ENCODE measurements at regions not wholly inside any gene's neighbourhood (a gene's known extent, or its start where the extent isn't known, plus 50 kb on each side); places are given as distances from the start of the nearest gene placed in this dataset.
"Not testable (repeated sequence)": the region's sequence is repeated elsewhere in the genome, so short reads cannot be mapped to it uniquely, and the experiment has no call there.

DNA sequence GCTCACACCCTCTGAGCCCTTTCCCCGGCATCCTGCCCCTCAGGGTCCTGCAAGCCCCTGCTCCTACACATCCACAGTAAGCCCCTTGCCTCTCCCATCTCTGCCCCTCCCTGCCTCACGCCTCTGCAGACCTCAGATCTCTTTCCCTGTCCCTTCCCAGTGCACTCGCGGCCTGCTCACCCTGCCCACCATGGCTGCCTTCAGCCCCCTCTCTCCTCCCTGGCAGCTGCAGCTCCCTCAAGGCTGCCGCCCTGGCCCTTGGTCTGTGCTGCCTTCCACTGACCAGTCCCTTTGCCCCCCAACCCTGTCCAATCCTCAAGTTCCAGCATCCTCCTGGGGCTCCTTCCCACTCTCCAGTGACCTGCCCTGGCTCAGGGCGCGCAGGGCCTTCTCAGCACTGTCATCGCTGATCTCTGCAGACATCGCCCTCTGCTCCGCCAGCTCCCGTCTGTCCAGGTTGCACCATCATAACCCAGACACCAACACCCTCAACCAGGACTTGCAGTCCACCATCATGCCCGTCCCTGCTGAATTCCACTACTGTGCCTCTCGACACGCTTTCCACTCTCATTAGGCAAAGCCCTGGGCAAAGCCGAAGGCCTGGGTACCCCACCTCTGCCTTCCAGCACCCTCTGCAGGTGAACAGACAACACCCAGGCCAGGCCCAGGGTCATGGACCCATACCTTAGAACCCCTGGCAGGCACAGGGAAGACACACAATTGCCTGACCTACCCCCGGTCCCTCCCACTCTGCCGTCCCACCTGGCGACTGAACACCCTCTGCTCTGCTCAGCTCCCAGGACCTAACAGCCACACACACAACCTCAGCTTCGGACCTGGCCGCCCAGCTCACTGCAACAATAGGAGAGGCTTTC is 97.8 kb upstream of the RUFY1 start:
- no peaks in the 10 kb centered on the region for H3K27me3 ChIP-seq
- 87 to 94% (median 87%) methylated on average over 16 to 20 of the region's 20 CpGs for WGBS, 4 donors
- H3K36me3 ChIP-seq (replicated peaks in 1 of 2) = no peaks in the 10 kb centered on the region
- H3K9me3 ChIP-seq (replicated peaks in 1 of 3) = no peaks in the 10 kb centered on the region
- DNase-seq = no peak
- H3K4me3 ChIP-seq = no peak overlapping the region
- intact Hi-C loops (cut with DNase I) = no loop called here
- no peaks in the 10 kb centered on the region for H3K4me1 ChIP-seq (replicated peaks in 1 of 2)
- no peak for TF ChIP-seq POLR2A (IDR thresholded peaks at IDR 0.05)
- TF ChIP-seq, protein P1, sequence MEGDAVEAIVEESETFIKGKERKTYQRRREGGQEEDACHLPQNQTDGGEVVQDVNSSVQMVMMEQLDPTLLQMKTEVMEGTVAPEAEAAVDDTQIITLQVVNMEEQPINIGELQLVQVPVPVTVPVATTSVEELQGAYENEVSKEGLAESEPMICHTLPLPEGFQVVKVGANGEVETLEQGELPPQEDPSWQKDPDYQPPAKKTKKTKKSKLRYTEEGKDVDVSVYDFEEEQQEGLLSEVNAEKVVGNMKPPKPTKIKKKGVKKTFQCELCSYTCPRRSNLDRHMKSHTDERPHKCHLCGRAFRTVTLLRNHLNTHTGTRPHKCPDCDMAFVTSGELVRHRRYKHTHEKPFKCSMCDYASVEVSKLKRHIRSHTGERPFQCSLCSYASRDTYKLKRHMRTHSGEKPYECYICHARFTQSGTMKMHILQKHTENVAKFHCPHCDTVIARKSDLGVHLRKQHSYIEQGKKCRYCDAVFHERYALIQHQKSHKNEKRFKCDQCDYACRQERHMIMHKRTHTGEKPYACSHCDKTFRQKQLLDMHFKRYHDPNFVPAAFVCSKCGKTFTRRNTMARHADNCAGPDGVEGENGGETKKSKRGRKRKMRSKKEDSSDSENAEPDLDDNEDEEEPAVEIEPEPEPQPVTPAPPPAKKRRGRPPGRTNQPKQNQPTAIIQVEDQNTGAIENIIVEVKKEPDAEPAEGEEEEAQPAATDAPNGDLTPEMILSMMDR (IDR thresholded peaks at IDR 0.05) = no peak
- H3K27ac ChIP-seq = no peak overlapping the region

DNA sequence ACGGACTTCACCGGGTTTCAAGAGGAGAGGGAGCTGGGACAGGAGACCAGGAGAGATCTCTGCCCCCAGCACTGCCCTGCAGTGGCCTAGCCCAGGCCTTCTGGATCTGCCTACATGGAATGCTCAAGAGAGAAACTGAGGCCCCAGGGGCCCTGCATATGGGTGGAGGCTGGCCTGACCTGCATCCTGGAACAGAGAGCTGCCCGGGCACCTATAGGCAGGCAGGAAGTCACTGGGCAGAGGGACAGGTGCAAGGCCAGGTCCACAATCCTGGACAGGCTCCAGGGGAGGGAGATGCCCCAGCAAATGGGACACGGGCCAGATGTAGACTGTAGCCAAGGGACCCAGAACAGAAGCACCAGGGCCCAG is 98.5 kb upstream of the RUFY1 start:
- no peak overlapping the region for H3K4me3 ChIP-seq
- H3K36me3 ChIP-seq (replicated peaks in 1 of 2) = no peaks in the 10 kb centered on the region
- TF ChIP-seq POLR2A (IDR thresholded peaks at IDR 0.05) = no peak
- TF ChIP-seq, protein P1 (IDR thresholded peaks at IDR 0.05) = no peak
- H3K27me3 ChIP-seq = no peaks in the 10 kb centered on the region
- H3K9me3 ChIP-seq (replicated peaks in 1 of 3) = no peaks in the 10 kb centered on the region
- H3K27ac ChIP-seq = no peak overlapping the region
- H3K4me1 ChIP-seq (replicated peaks in 1 of 2) = no peaks in the 10 kb centered on the region
- 64 to 86% (median 82%) methylated on average over 2 to 4 of the region's 4 CpGs for WGBS, 4 donors
- intact Hi-C loops (cut with DNase I) = no loop called here
- no peak for DNase-seq

DNA sequence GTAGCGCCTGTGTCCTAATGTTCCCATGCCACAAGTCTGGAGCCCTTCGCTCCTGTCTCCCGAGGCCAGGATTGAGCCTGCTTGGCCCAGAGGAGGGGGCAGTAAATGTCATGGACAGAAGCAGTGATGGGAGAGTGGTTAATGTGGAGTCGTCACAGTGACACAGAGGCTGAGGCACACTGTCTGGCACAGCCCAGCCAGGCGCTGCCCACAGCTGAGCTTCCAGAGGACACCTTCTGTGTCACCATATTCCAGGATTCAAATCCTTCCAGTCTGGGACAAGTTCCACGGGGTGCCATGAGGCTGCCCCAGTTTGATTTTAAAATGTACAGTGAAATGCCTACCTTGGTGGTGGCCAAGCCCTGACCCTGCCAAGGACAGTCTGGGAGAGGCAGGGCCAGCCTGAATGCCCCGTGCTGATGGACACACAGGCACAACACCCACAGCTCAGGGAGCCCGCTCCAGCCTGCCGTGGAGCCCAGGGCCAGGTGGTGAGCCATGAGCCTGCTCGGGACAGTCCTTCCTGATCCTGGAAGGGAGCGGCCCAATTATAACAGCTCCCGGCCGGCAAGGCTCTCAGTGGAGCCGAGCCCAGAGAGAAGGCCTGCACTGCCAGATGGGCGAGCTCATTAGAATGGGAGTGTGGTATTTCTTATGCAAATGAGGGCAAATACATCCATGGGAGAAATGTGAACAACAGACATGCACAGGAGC is 99.1 kb upstream of the RUFY1 start:
- H3K36me3 ChIP-seq (replicated peaks in 1 of 2) = no peaks in the 10 kb centered on the region
- no peak for DNase-seq
- WGBS, 4 donors = 76 to 92% (median 87%) methylated on average over 12 to 15 of the region's 15 CpGs
- no peak overlapping the region for H3K27ac ChIP-seq
- no peaks in the 10 kb centered on the region for H3K27me3 ChIP-seq
- no peak overlapping the region for H3K4me3 ChIP-seq
- intact Hi-C loops (cut with DNase I) = no loop called here
- no peak for TF ChIP-seq POLR2A (IDR thresholded peaks at IDR 0.05)
- TF ChIP-seq, protein P1 (IDR thresholded peaks at IDR 0.05) = no peak
- H3K9me3 ChIP-seq (replicated peaks in 1 of 3) = no peaks in the 10 kb centered on the region
- H3K4me1 ChIP-seq (replicated peaks in 1 of 2) = no peaks in the 10 kb centered on the region

DNA sequence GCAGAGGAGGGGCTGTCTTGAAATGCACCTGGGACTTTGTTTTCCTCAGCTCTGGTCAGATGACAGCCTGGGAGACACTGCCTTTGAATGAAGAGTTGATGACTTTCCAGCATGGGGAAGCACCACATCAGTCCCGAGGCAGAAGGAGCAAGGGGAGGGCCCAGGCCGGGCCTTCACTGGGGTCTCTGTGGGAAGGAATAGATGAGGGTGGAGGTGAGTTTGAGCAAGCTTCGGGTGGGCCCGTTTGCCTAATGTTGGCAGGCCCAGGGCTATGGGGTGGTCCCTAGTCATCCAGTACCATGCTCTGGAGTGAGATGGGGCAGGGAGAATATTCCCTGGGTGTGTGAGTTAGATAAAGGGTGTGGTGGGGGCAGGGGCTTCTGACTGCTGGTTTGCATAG is 100.4 kb upstream of the RUFY1 start:
- H3K27me3 ChIP-seq; H3K9me3 ChIP-seq (replicated peaks in 1 of 3); DNase-seq; H3K4me1 ChIP-seq (replicated peaks in 1 of 2); H3K27ac ChIP-seq; intact Hi-C loops (cut with DNase I); H3K4me3 ChIP-seq; H3K36me3 ChIP-seq (replicated peaks in 1 of 2): not testable (repeated sequence)
- WGBS, 4 donors = 51 to 89% (median 81%) methylated on average over 3 to 4 of the region's 4 CpGs

DNA sequence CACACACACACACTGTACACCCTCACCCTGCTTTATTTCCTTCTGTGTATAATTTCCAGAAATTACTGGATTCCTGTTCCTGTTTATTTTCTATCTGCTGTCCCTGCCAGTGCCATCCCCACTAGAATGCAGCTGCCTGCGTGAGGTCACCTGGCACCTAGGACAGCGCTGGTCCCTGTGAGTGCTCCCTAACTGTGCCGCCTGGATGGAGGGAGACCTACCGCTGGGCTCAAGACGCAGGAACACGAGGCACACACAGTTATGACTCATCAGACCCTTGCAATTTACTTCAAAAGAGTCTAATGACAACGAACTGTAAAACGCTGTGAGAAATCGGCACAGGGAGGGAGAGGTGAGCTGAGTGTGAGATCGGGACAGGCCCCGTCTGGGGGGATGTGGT is 102.1 kb upstream of the RUFY1 start:
- intact Hi-C loops (cut with DNase I); H3K27ac ChIP-seq; H3K36me3 ChIP-seq (replicated peaks in 1 of 2); H3K27me3 ChIP-seq; H3K9me3 ChIP-seq (replicated peaks in 1 of 3); H3K4me3 ChIP-seq; H3K4me1 ChIP-seq (replicated peaks in 1 of 2); DNase-seq: not testable (repeated sequence)
- WGBS, 4 donors = no CpG with 5 or more reads among the region's 11 CpGs

DNA sequence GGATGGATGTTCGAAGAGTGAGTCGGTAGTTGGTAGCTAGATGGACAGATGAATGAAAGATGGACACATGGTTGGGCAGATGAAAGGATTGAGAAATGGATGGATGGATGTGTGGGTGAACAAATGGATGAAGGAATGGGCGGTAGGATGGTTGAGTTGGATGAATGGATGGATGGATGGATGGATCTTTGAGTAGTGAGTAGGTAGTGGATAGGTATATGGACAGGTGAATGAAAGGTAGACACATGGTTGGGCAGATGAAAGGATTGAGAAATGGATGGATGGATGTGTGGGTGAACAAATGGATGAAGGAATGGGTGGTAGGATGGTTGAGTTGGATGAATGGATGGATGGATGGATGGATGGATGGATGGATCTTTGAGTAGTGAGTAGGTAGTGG is 97.0 kb upstream of the ADAMTS2 start:
- intact Hi-C loops (cut with DNase I); H3K36me3 ChIP-seq (replicated peaks in 1 of 2); H3K4me1 ChIP-seq (replicated peaks in 1 of 2); H3K4me3 ChIP-seq; DNase-seq; H3K27me3 ChIP-seq; H3K9me3 ChIP-seq (replicated peaks in 1 of 3); H3K27ac ChIP-seq: not testable (repeated sequence)
- WGBS, 4 donors = 88 to 94% (median 91%) methylated on average over 3 of the region's 3 CpGs

Data from adrenal gland (tissue), 9 donors.